ENCODE measurements at regions not wholly inside any gene's neighbourhood (a gene's known extent, or its start where the extent isn't known, plus 50 kb on each side); places are given as distances from the start of the nearest gene placed in this dataset.

DNA sequence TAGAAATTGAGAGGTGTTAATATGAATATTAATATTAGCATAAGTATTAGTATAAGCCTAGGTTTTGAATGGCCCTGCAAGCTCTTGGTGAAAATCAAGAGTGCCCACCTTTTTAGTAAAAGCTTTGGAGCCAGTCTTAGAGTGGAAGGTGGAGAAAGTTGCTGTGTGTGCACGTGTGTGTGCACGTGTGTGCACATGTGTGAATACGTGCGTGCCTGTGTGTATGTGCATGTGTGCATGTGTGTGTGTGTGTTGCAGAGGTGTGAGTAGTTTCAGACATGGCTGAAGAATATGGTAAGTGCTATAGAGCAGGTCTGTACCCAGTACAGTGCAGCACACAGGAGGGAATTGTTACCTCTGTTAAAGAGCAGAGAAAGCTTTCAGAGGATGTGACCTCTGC lies 74.3 kb downstream of the BOD1 start:
- H3K4me1 Mint-ChIP-seq = no peaks in the 10 kb centered on the region
- Histone ChIP-seq H3K4me3 (ENCODE audit: low read length) (no peak overlapping the region), H3K27ac (ENCODE audit: low read depth, low read length) (no peak overlapping the region), H3K4me1 (ENCODE audit: control insufficient read depth, insufficient read depth, low read length) (no peaks in the 10 kb centered on the region), H3K9me3 (ENCODE audit: control insufficient read depth, low read length) (no peaks in the 10 kb centered on the region), H3K36me3 (ENCODE audit: control insufficient read depth, insufficient read depth, low read length) (no peaks in the 10 kb centered on the region), H3K27me3 (ENCODE audit: control insufficient read depth, insufficient read depth, low read length, poor library complexity, severe bottlenecking) (no peaks in the 10 kb centered on the region), H3K9ac (ENCODE audit: extremely low read depth, low read length, poor library complexity, severe bottlenecking) (no peak overlapping the region)
- 91% methylated on average over 4 of the region's 4 CpGs for WGBS, 2 experiments (ENCODE audit: insufficient coverage in 1 of 2, insufficient read length in 1 of 2)
- no peak overlapping the region for H3K4me3 Mint-ChIP-seq
- peaks cover 4% of the 10 kb centered on the region for H3K27me3 Mint-ChIP-seq (ENCODE audit: insufficient read depth)
- H3K36me3 Mint-ChIP-seq (ENCODE audit: low read depth) = no peaks in the 10 kb centered on the region
- H3K27ac Mint-ChIP-seq = no peak overlapping the region
- DNase-seq = no peak
- H3K9me3 Mint-ChIP-seq = no peaks in the 10 kb centered on the region
- no peak for TF ChIP-seq CTCF (conservative IDR thresholded peaks at IDR 0.05)

DNA sequence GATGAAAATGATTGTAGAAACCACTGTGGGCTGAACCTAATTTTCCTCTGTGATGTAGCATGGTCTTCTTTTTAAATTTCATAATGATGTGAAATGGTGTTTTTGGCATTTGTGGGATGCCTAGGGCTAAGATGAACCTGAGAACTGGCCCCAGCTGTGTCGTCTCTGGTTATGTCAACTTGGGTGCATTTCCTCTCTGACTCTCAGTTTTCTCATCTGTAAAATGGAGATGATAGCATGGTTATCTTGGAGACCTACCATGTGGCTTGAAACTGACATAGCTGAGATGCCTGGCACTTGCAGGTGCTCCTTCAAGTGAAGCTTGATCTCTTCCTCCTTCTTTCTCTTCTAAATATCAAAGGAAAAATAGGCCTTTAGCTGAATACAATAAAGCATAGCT lies 77.8 kb downstream of the BOD1 start:
- H3K27ac ChIP-seq (ENCODE audit: low read depth, low read length) = no peak overlapping the region
- Mint-ChIP-seq H3K9me3 (no peaks in the 10 kb centered on the region), H3K4me1 (no peaks in the 10 kb centered on the region), H3K27ac (no peak overlapping the region), H3K27me3 (ENCODE audit: insufficient read depth) (peaks cover 4% of the 10 kb centered on the region), H3K36me3 (ENCODE audit: low read depth) (no peaks in the 10 kb centered on the region), H3K4me3 (no peak overlapping the region)
- H3K27me3 ChIP-seq (ENCODE audit: control insufficient read depth, insufficient read depth, low read length, poor library complexity, severe bottlenecking) = no peaks in the 10 kb centered on the region
- no peak for DNase-seq
- H3K9me3 ChIP-seq (ENCODE audit: control insufficient read depth, low read length) = no peaks in the 10 kb centered on the region
- H3K4me1 ChIP-seq (ENCODE audit: control insufficient read depth, insufficient read depth, low read length) = no peaks in the 10 kb centered on the region
- 78 to 83% methylated on average over 1 of the region's 1 CpG for WGBS, 2 experiments (ENCODE audit: insufficient coverage in 1 of 2, insufficient read length in 1 of 2)
- H3K9ac ChIP-seq (ENCODE audit: extremely low read depth, low read length, poor library complexity, severe bottlenecking) = no peak overlapping the region
- TF ChIP-seq CTCF (conservative IDR thresholded peaks at IDR 0.05) = no peak
- H3K4me3 ChIP-seq (ENCODE audit: low read length) = no peak overlapping the region
- no peaks in the 10 kb centered on the region for H3K36me3 ChIP-seq (ENCODE audit: control insufficient read depth, insufficient read depth, low read length)

DNA sequence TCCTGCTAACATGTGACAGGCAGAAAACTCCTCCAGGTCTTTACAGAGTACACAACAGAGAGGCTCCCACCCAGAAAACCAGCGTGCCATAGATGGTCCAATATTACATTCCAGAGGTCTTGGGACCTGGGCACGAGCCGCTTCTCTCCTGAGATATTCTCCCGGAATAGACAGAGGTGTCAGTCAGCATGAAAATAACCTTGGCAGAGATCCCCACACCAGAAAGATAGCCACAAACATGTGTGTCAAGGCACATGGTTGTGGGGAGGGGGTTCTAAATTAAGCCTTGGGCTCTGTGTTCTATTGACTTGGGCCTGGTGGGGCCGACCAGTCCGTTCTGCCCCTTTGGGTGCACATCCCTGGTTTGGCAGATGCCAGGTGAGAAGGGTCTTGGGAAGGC lies 78.4 kb downstream of the BOD1 start:
- 92 to 100% methylated on average over 4 to 6 of the region's 6 CpGs for WGBS, 2 experiments (ENCODE audit: insufficient coverage in 1 of 2, insufficient read length in 1 of 2)
- H3K36me3 ChIP-seq (ENCODE audit: control insufficient read depth, insufficient read depth, low read length) = no peaks in the 10 kb centered on the region
- TF ChIP-seq CTCF (conservative IDR thresholded peaks at IDR 0.05) = no peak
- H3K27ac Mint-ChIP-seq = no peak overlapping the region
- H3K4me1 Mint-ChIP-seq = no peaks in the 10 kb centered on the region
- H3K27me3 ChIP-seq (ENCODE audit: control insufficient read depth, insufficient read depth, low read length, poor library complexity, severe bottlenecking) = no peaks in the 10 kb centered on the region
- H3K4me3 Mint-ChIP-seq = no peak overlapping the region
- no peaks in the 10 kb centered on the region for H3K9me3 ChIP-seq (ENCODE audit: control insufficient read depth, low read length)
- H3K27ac ChIP-seq (ENCODE audit: low read depth, low read length) = no peak overlapping the region
- no peaks in the 10 kb centered on the region for H3K9me3 Mint-ChIP-seq
- no peak overlapping the region for H3K9ac ChIP-seq (ENCODE audit: extremely low read depth, low read length, poor library complexity, severe bottlenecking)
- H3K36me3 Mint-ChIP-seq (ENCODE audit: low read depth) = no peaks in the 10 kb centered on the region
- DNase-seq = no peak
- peaks cover 4% of the 10 kb centered on the region for H3K27me3 Mint-ChIP-seq (ENCODE audit: insufficient read depth)
- H3K4me3 ChIP-seq (ENCODE audit: low read length) = no peak overlapping the region
- no peaks in the 10 kb centered on the region for H3K4me1 ChIP-seq (ENCODE audit: control insufficient read depth, insufficient read depth, low read length)
